Prostate gland (tissue), 2 donors: ENCODE measurements at regions not wholly inside any gene's neighbourhood (a gene's known extent, or its start where the extent isn't known, plus 50 kb on each side); places are given as distances from the start of the nearest gene placed in this dataset.

Experiments used
- CTCF ChIP-seq, 4 experiments: fragments of 200-600 bp in 2 of 4; fragments of 450-650 bp in 2 of 4; sonication (generic) in 2 of 4; IDR thresholded peaks; 1 replicate in 3 of 4; 2 replicates in 1 of 4; pipeline ENCODE4 v1.5.1; 2016 to 2019; ENCODE audit warnings: antibody characterized with exemption in 4 of 4, mild to moderate bottlenecking in 2 of 4, moderate library complexity in 2 of 4
- POLR2A ChIP-seq: fragments of 450-650 bp; IDR thresholded peaks from one replicate; pipeline ENCODE4 v1.6.1; 2016; ENCODE audit warnings: antibody characterized with exemption, mild to moderate bottlenecking
- POLR2AphosphoS5 ChIP-seq: sonication (generic); formaldehyde crosslinking; IDR thresholded peaks from one replicate; pipeline ENCODE4 v1.6.1; 2017; ENCODE audit warnings: antibody characterized with exemption

- TF ChIP-seq CTCF (IDR thresholded peaks at IDR 0.05) (no peak), POLR2AphosphoS5 (no peak), POLR2A (no peak)
Measured at GRCh38 chr9:13832446-13832845, 481.5 kb downstream of the NFIB start.
